Skeletal muscle tissue (tissue), 3 donors: ENCODE measurements at regions not wholly inside any gene's neighbourhood (a gene's known extent, or its start where the extent isn't known, plus 50 kb on each side); places are given as distances from the start of the nearest gene placed in this dataset.
"Not testable (repeated sequence)": the region's sequence is repeated elsewhere in the genome, so short reads cannot be mapped to it uniquely, and the experiment has no call there.

Experiments used
- H3K27ac ChIP-seq: one replicate; pipeline ENCODE4 v1.7.0; 2013; ENCODE audit warnings: mild to moderate bottlenecking, low read depth, low read length, inconsistent platforms
- H3K27me3 ChIP-seq, 3 donors: one replicate each; pipeline ENCODE4 v1.7.0; 2013; ENCODE audit warnings: low read length in 3 of 3; ENCODE audit not compliant: control insufficient read depth in 3 of 3, insufficient read depth in 3 of 3
- H3K36me3 ChIP-seq, 3 donors: one replicate each; pipeline ENCODE4 v1.7.0; 2013; ENCODE audit warnings: low read length in 3 of 3; ENCODE audit not compliant: control insufficient read depth in 3 of 3, insufficient read depth in 3 of 3
- H3K4me1 ChIP-seq, 3 donors: one replicate each; pipeline ENCODE4 v1.7.0; 2013; ENCODE audit warnings: low read length in 3 of 3, mild to moderate bottlenecking in 3 of 3; ENCODE audit not compliant: control insufficient read depth in 3 of 3, insufficient read depth in 3 of 3
- H3K4me3 ChIP-seq, 3 donors: one replicate each; pipeline ENCODE4 v1.7.0; 2013; ENCODE audit warnings: low read length in 3 of 3
- H3K9ac ChIP-seq, 3 donors: one replicate each; pipeline ENCODE4 v1.7.0; 2013; ENCODE audit warnings: low read length in 3 of 3, mild to moderate bottlenecking in 3 of 3, moderate library complexity in 2 of 3, low read depth in 1 of 3
- H3K9me3 ChIP-seq, 3 donors: one replicate each; pipeline ENCODE4 v1.7.0; 2013; ENCODE audit warnings: low read length in 3 of 3; ENCODE audit not compliant: control insufficient read depth in 3 of 3
- donor health status: Osteomylitis.

- Histone ChIP-seq H3K4me3 (no peak overlapping the region), H3K27me3 (no peaks in the 10 kb centered on the region), H3K9me3 (no peaks in the 10 kb centered on the region), H3K27ac (no peak overlapping the region), H3K9ac (no peak overlapping the region), H3K36me3 (peaks cover 0 to 6% (median 2%) of the 10 kb centered on the region in 3 donors), H3K4me1 (no peaks in the 10 kb centered on the region)
Observed at GRCh38 chr17:83018658-83019193, 60.7 kb upstream of the METRNL start.

- H3K36me3 ChIP-seq: peaks cover 2 to 4% (median 2%) of the 10 kb centered on the region in 3 donors
- H3K9me3 ChIP-seq: no peaks in the 10 kb centered on the region
- H3K4me1 ChIP-seq: no peaks in the 10 kb centered on the region
- H3K27ac ChIP-seq: no peak overlapping the region
- no peak overlapping the region for H3K4me3 ChIP-seq
- H3K9ac ChIP-seq: no peak overlapping the region
- no peaks in the 10 kb centered on the region for H3K27me3 ChIP-seq
Observed at GRCh38 chr17:83019376-83019775, 60.0 kb upstream of the METRNL start.

GRCh38 chr17:83024218-83024971, 55.0 kb upstream of the METRNL start:
- no peak overlapping the region for H3K4me3 ChIP-seq
- H3K27ac ChIP-seq: no peak overlapping the region
- H3K9me3 ChIP-seq: no peaks in the 10 kb centered on the region
- H3K9ac ChIP-seq: no peak overlapping the region
- H3K36me3 ChIP-seq: peaks cover 0 to 7% (median 2%) of the 10 kb centered on the region in 3 donors
- no peaks in the 10 kb centered on the region for H3K27me3 ChIP-seq
- H3K4me1 ChIP-seq: no peaks in the 10 kb centered on the region

- Histone ChIP-seq H3K4me1 (no peaks in the 10 kb centered on the region), H3K36me3 (peaks cover 0 to 9% (median 2%) of the 10 kb centered on the region in 3 donors), H3K27ac (no peak overlapping the region), H3K4me3 (no peak overlapping the region), H3K9ac (no peak overlapping the region), H3K27me3 (no peaks in the 10 kb centered on the region), H3K9me3 (no peaks in the 10 kb centered on the region)
Observed at GRCh38 chr17:83025636-83026280, 53.7 kb upstream of the METRNL start.

- Histone ChIP-seq H3K9me3 (no peaks in the 10 kb centered on the region), H3K9ac (no peak overlapping the region), H3K4me1 (no peaks in the 10 kb centered on the region)
Observed at GRCh38 chr17:83026311-83026811, 53.0 kb upstream of the METRNL start.

GRCh38 chr17:83026921-83027320, 52.5 kb upstream of the METRNL start:
- peaks cover 4 to 11% (median 5%) of the 10 kb centered on the region in 3 donors for H3K36me3 ChIP-seq
- not testable (repeated sequence) for H3K9me3 ChIP-seq, H3K4me3 ChIP-seq, H3K27me3 ChIP-seq, H3K4me1 ChIP-seq, H3K9ac ChIP-seq, H3K27ac ChIP-seq

More at GRCh38 chr17:83026311-83026811, 53.0 kb upstream of the METRNL start:
- Histone ChIP-seq H3K27me3 (no peaks in the 10 kb centered on the region), H3K36me3 (peaks cover under 1 to 9% (median 2%) of the 10 kb centered on the region in 3 donors), H3K27ac (no peak overlapping the region), H3K4me3 (no peak overlapping the region)

GRCh38 chr17:83028851-83029250, 50.6 kb upstream of the METRNL start:
- Histone ChIP-seq H3K27me3 (no peaks in the 10 kb centered on the region), H3K9me3 (no peaks in the 10 kb centered on the region), H3K4me3 (no peak overlapping the region), H3K27ac (no peak overlapping the region), H3K36me3 (peaks cover 4 to 9% (median 5%) of the 10 kb centered on the region in 3 donors), H3K4me1 (no peaks in the 10 kb centered on the region), H3K9ac (no peak overlapping the region)

GRCh38 chr17:83029571-83029970, 49.8 kb upstream of the METRNL start:
- no peak overlapping the region for H3K9ac ChIP-seq
- H3K9me3 ChIP-seq: no peaks in the 10 kb centered on the region
- H3K4me1 ChIP-seq: no peaks in the 10 kb centered on the region
- no peak overlapping the region for H3K4me3 ChIP-seq
- no peak overlapping the region for H3K27ac ChIP-seq
- peaks cover 4 to 9% (median 4%) of the 10 kb centered on the region in 3 donors for H3K36me3 ChIP-seq
- no peaks in the 10 kb centered on the region for H3K27me3 ChIP-seq
